ENCODE measurements at regions not wholly inside any gene's neighbourhood (a gene's known extent, or its start where the extent isn't known, plus 50 kb on each side); places are given as distances from the start of the nearest gene placed in this dataset.

DNA sequence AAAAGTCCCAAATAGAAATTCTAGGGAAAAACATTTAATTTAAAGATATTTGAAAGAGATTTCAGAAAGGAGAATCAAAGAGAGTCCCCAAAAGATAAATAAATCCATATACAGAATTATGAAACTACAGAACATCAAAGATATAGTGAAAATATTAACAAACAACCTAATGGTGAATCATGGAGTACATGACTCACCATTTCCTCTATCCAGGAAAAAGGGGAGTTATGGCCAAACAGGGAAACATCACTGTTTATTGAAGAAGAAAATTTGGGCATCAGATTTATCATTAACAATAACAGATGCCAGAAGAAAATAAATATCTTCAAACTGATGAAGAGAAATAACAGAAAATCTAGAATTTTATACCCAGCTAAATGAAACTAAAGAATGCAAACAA, 448.3 kb downstream of the CDH2 start:
- TF ChIP-seq, protein P1, sequence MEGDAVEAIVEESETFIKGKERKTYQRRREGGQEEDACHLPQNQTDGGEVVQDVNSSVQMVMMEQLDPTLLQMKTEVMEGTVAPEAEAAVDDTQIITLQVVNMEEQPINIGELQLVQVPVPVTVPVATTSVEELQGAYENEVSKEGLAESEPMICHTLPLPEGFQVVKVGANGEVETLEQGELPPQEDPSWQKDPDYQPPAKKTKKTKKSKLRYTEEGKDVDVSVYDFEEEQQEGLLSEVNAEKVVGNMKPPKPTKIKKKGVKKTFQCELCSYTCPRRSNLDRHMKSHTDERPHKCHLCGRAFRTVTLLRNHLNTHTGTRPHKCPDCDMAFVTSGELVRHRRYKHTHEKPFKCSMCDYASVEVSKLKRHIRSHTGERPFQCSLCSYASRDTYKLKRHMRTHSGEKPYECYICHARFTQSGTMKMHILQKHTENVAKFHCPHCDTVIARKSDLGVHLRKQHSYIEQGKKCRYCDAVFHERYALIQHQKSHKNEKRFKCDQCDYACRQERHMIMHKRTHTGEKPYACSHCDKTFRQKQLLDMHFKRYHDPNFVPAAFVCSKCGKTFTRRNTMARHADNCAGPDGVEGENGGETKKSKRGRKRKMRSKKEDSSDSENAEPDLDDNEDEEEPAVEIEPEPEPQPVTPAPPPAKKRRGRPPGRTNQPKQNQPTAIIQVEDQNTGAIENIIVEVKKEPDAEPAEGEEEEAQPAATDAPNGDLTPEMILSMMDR (IDR thresholded peaks at IDR 0.05), result no peak
- TF ChIP-seq POLR2A (IDR thresholded peaks at IDR 0.05), result no peak
- TF ChIP-seq POLR2AphosphoS5 (IDR thresholded peaks at IDR 0.05), result no peak
